Adrenal gland (tissue), 9 donors: ENCODE measurements at regions not wholly inside any gene's neighbourhood (a gene's known extent, or its start where the extent isn't known, plus 50 kb on each side); places are given as distances from the start of the nearest gene placed in this dataset.

ENCODE experiments used
- DNase-seq, 7 donors: peaks; one replicate each; pipeline ENCODE4 v3.0.0-alpha.2; 2019 to 2020
- H3K27ac ChIP-seq, 5 donors: fragments of 200-600 bp; sonication (generic) in 4 of 5; 1 replicate in 3 of 5; 2 replicates in 2 of 5; pipeline versions ENCODE4 v1.5.1 to v1.8.0; 2016 to 2020; ENCODE audit warnings: mild to moderate bottlenecking in 1 of 5
- H3K27me3 ChIP-seq: fragments of 200-600 bp; 2 replicates; pipeline ENCODE4 v1.8.0; 2021
- H3K36me3 ChIP-seq, 2 donors: fragments of 200-600 bp; replicated peaks in 1 of 2; 1 replicate in 1 of 2; 2 replicates in 1 of 2; pipeline versions ENCODE4 v1.5.1 to v1.8.0; 2018 to 2022
- H3K4me1 ChIP-seq, 2 donors: fragments of 200-600 bp; replicated peaks in 1 of 2; 1 replicate in 1 of 2; 2 replicates in 1 of 2; pipeline versions ENCODE4 v1.5.1 to v1.8.0; 2018 to 2021
- H3K4me3 ChIP-seq, 4 donors: fragments of 200-600 bp; sonication (generic) in 3 of 4; one replicate each; pipeline ENCODE4 v1.5.1; 2016 to 2018
- H3K9me3 ChIP-seq, 3 donors: fragments of 200-600 bp; sonication (generic) in 1 of 3; replicated peaks in 1 of 3; 1 replicate in 2 of 3; 2 replicates in 1 of 3; pipeline versions ENCODE4 v1.5.1 to v1.8.0; 2016 to 2021
- CTCF ChIP-seq, 6 experiments: fragments of 450-650 bp in 4 of 6; fragments of 200-600 bp in 2 of 6; sonication (generic) in 1 of 6; IDR thresholded peaks; 1 replicate in 5 of 6; 2 replicates in 1 of 6; pipeline versions ENCODE4 v1.5.1 to v1.8.0; 2016 to 2021; ENCODE audit warnings: antibody characterized with exemption in 6 of 6, mild to moderate bottlenecking in 2 of 6, moderate library complexity in 1 of 6
- POLR2A ChIP-seq, 2 donors: fragments of 450-650 bp; IDR thresholded peaks; one replicate each; pipeline ENCODE4 v1.6.1; 2017; ENCODE audit warnings: antibody characterized with exemption in 2 of 2, mild to moderate bottlenecking in 2 of 2, moderate library complexity in 1 of 2
- WGBS, 4 donors: extraction: QIAGEN DNeasy Blood & Tissue Kit in 2 of 4; methylation state at CpG; one replicate each; pipeline versions ENCODE4 v1.1.5 to v1.1.7; 2013 to 2017; 5-methylcytosine and 5-hydroxymethylcytosine counted together
- intact Hi-C, 2 donors: fragments of 100-400 bp; cut with DNase I; formaldehyde crosslinking; loops; one replicate each; pipeline versions ENCODE4 v1.14.1 to v1.15.0; 2022 to 2023
- donor health status: healthy with polysubstance abuse.
- donor health status: Bipolar disorder and iron deficiency.
- donor health status: DM: yes; HTN: yes; CAD: no.
- donor health status: DM: no; HTN: no; CAD: no.
- donor health status: DM: no; HTN: no; CAD: no.

- Histone ChIP-seq H3K36me3 (no peaks in the 10 kb centered on the region), H3K4me1 (no peaks in the 10 kb centered on the region), H3K9me3 (no peaks in the 10 kb centered on the region), H3K27me3 (no peaks in the 10 kb centered on the region), H3K4me3 (no peak overlapping the region), H3K27ac (no peak overlapping the region)
- TF ChIP-seq CTCF (IDR thresholded peaks at IDR 0.05): no peak
- TF ChIP-seq POLR2A (IDR thresholded peaks at IDR 0.05): no peak
- DNase-seq: no peak
- 88 to 100% (median 94%) methylated on average over 1 of the region's 1 CpG for WGBS, 4 donors
- intact Hi-C loops: no loop called here
Observed at GRCh38 chr3:74366331-74366730, 248.1 kb downstream of the CNTN3 start.

- TF ChIP-seq POLR2A (IDR thresholded peaks at IDR 0.05) (no peak), CTCF (IDR thresholded peaks at IDR 0.05) (no peak)
- intact Hi-C loops: no loop called here
- WGBS, 4 donors: 63 to 90% (median 74%) methylated on average over 1 of the region's 1 CpG
Observed at GRCh38 chr3:74363346-74363745, 251.1 kb downstream of the CNTN3 start.

GRCh38 chr3:74360406-74360805 lies 254.1 kb downstream of the CNTN3 start:
- H3K27me3 ChIP-seq: no peaks in the 10 kb centered on the region
- no peaks in the 10 kb centered on the region for H3K4me1 ChIP-seq
- no peaks in the 10 kb centered on the region for H3K9me3 ChIP-seq
- H3K4me3 ChIP-seq: no peak overlapping the region
- no peak for DNase-seq
- intact Hi-C loops: no loop called here
- H3K36me3 ChIP-seq: no peaks in the 10 kb centered on the region
- TF ChIP-seq CTCF (IDR thresholded peaks at IDR 0.05) (no peak), POLR2A (IDR thresholded peaks at IDR 0.05) (no peak)
- no peak overlapping the region for H3K27ac ChIP-seq

More at GRCh38 chr3:74363346-74363745, 251.1 kb downstream of the CNTN3 start:
- DNase-seq: no peak
- Histone ChIP-seq H3K36me3 (no peaks in the 10 kb centered on the region), H3K27ac (no peak overlapping the region), H3K4me3 (no peak overlapping the region), H3K27me3 (no peaks in the 10 kb centered on the region), H3K4me1 (no peaks in the 10 kb centered on the region), H3K9me3 (no peaks in the 10 kb centered on the region)

GRCh38 chr3:74357881-74358280 lies 256.6 kb downstream of the CNTN3 start:
- Histone ChIP-seq H3K4me1 (no peaks in the 10 kb centered on the region), H3K9me3 (no peaks in the 10 kb centered on the region), H3K36me3 (no peaks in the 10 kb centered on the region), H3K4me3 (no peak overlapping the region), H3K27me3 (no peaks in the 10 kb centered on the region), H3K27ac (no peak overlapping the region)
- no peak for DNase-seq
- whole genome bisulfite sequencing, 4 donors: 79 to 87% (median 82%) methylated on average over 6 of the region's 6 CpGs
- TF ChIP-seq POLR2A (IDR thresholded peaks at IDR 0.05) (no peak), CTCF (IDR thresholded peaks at IDR 0.05) (no peak)
- intact Hi-C loops: no loop called here
